ENCODE measurements at regions not wholly inside any gene's neighbourhood (a gene's known extent, or its start where the extent isn't known, plus 50 kb on each side); places are given as distances from the start of the nearest gene placed in this dataset.
A peak's percentile ranks its signal among the peaks of the same experiment; 100 is the strongest.
"Not testable (repeated sequence)": the region's sequence is repeated elsewhere in the genome, so short reads cannot be mapped to it uniquely, and the experiment has no call there.

GRCh38 chr22:25395915-25396314, 168.6 kb upstream of the GRK3 start:
- no peaks in the 10 kb centered on the region for H3K9me3 ChIP-seq (ENCODE audit: low read depth)
- no peak overlapping the region for H3K4me2 ChIP-seq (ENCODE audit: unreplicated experiment)
- no peaks in the 10 kb centered on the region for H3K27me3 ChIP-seq (replicated peaks; ENCODE audit: insufficient read depth)
- no peak overlapping the region for H3K27ac ChIP-seq
- 0 out of 2 replicates have a peak, but pooled peaks cover under 1% of the 10 kb centered on the region for H3F3A ChIP-seq (ENCODE audit: insufficient read depth)
- peaks cover 75% of the 10 kb centered on the region for H3K79me2 ChIP-seq (ENCODE audit: insufficient read depth)
- H3K36me3 ChIP-seq (ENCODE audit: low read depth) = no peaks in the 10 kb centered on the region
- no peak overlapping the region for H3K4me3 ChIP-seq
- whole genome bisulfite sequencing, 2 experiments (ENCODE audit: low coverage in 1 of 2, low lambda C conversion rate in 2 of 2, missing lambda C conversion rate in 2 of 2) = 88 to 89% methylated on average over 3 of the region's 3 CpGs
- 0 out of 2 replicates have a peak, but pooled peaks cover 6% of the 10 kb centered on the region for H4K20me1 ChIP-seq (ENCODE audit: insufficient read depth)
- no peak overlapping the region for H3K9ac ChIP-seq
- no peak for DNase-seq
- no peaks in the 10 kb centered on the region for H3K9me2 ChIP-seq (ENCODE audit: insufficient read depth)
- peaks cover 6% of the 10 kb centered on the region for H3K4me1 ChIP-seq (ENCODE audit: insufficient read depth)
- no peak overlapping the region for H2AFZ ChIP-seq
- no peak for TF ChIP-seq EZH2phosphoT487 (IDR thresholded peaks at IDR 0.05; ENCODE audit: insufficient read depth, low read depth)
- no peak for TF ChIP-seq EZH2 (IDR thresholded peaks at IDR 0.05; ENCODE audit: insufficient read depth, poor library complexity, severe bottlenecking)
- in situ Hi-C loops (cut with MboI) = no loop called here

- Histone ChIP-seq H3K27ac (no peak overlapping the region), H3K9me2 (ENCODE audit: insufficient read depth) (no peaks in the 10 kb centered on the region), H3K4me1 (ENCODE audit: insufficient read depth) (peaks cover 10% of the 10 kb centered on the region), H3K4me2 (ENCODE audit: unreplicated experiment) (no peak overlapping the region), H2AFZ (no peak overlapping the region), H3K9ac (no peak overlapping the region), H3K4me3 (no peak overlapping the region), H4K20me1 (ENCODE audit: insufficient read depth) (0 out of 2 replicates have a peak, but pooled peaks cover 6% of the 10 kb centered on the region), H3F3A (ENCODE audit: insufficient read depth) (peaks cover 7% of the 10 kb centered on the region), H3K36me3 (ENCODE audit: low read depth) (no peaks in the 10 kb centered on the region), H3K79me2 (ENCODE audit: insufficient read depth) (peaks cover 73% of the 10 kb centered on the region), H3K9me3 (ENCODE audit: low read depth) (no peaks in the 10 kb centered on the region), H3K27me3 (replicated peaks; ENCODE audit: insufficient read depth) (no peaks in the 10 kb centered on the region)
- TF ChIP-seq EZH2 (IDR thresholded peaks at IDR 0.05; ENCODE audit: insufficient read depth, poor library complexity, severe bottlenecking) (no peak), EZH2phosphoT487 (IDR thresholded peaks at IDR 0.05; ENCODE audit: insufficient read depth, low read depth) (no peak)
- in situ Hi-C loops (cut with MboI) = no loop called here
- WGBS, 2 experiments (ENCODE audit: low coverage in 1 of 2, low lambda C conversion rate in 2 of 2, missing lambda C conversion rate in 2 of 2) = 90 to 94% methylated on average over 10 of the region's 10 CpGs
- no peak for DNase-seq
These were observed 167.8 kb upstream of the GRK3 start for GRCh38 chr22:25396615-25397200.

- 97% methylated on average over 3 of the region's 3 CpGs for WGBS, 2 experiments (ENCODE audit: low coverage in 1 of 2, low lambda C conversion rate in 2 of 2, missing lambda C conversion rate in 2 of 2)
- Histone ChIP-seq H3K9ac (no peak overlapping the region), H3K36me3 (ENCODE audit: low read depth) (no peaks in the 10 kb centered on the region), H3K4me3 (no peak overlapping the region), H3K27ac (no peak overlapping the region), H3K27me3 (replicated peaks; ENCODE audit: insufficient read depth) (no peaks in the 10 kb centered on the region), H4K20me1 (ENCODE audit: insufficient read depth) (0 out of 2 replicates have a peak, but pooled peaks cover 6% of the 10 kb centered on the region), H3K4me1 (ENCODE audit: insufficient read depth) (peaks cover 11% of the 10 kb centered on the region), H3K9me2 (ENCODE audit: insufficient read depth) (no peaks in the 10 kb centered on the region), H3K4me2 (ENCODE audit: unreplicated experiment) (no peak overlapping the region), H2AFZ (no peak overlapping the region), H3K79me2 (ENCODE audit: insufficient read depth) (peaks cover 73% of the 10 kb centered on the region), H3K9me3 (ENCODE audit: low read depth) (no peaks in the 10 kb centered on the region), H3F3A (ENCODE audit: insufficient read depth) (peaks cover 7% of the 10 kb centered on the region)
- no peak for TF ChIP-seq EZH2phosphoT487 (IDR thresholded peaks at IDR 0.05; ENCODE audit: insufficient read depth, low read depth)
- TF ChIP-seq EZH2 (IDR thresholded peaks at IDR 0.05; ENCODE audit: insufficient read depth, poor library complexity, severe bottlenecking) = no peak
- DNase-seq = no peak
- in situ Hi-C loops (cut with MboI) = no loop called here
These were observed 166.9 kb upstream of the GRK3 start for GRCh38 chr22:25397616-25398015.

GRCh38 chr22:25398591-25399062, 165.8 kb upstream of the GRK3 start:
- peak; percentile 18 for DNase-seq
- H3K4me2 ChIP-seq (ENCODE audit: unreplicated experiment); H3K27me3 ChIP-seq (replicated peaks; ENCODE audit: insufficient read depth); H3K4me3 ChIP-seq; H3K27ac ChIP-seq; H2AFZ ChIP-seq; H3K9me3 ChIP-seq (ENCODE audit: low read depth); H3K36me3 ChIP-seq (ENCODE audit: low read depth); H3K9me2 ChIP-seq (ENCODE audit: insufficient read depth); H3K9ac ChIP-seq; H4K20me1 ChIP-seq (ENCODE audit: insufficient read depth); in situ Hi-C loops (cut with MboI): not testable (repeated sequence)
- Histone ChIP-seq H3F3A (ENCODE audit: insufficient read depth) (peaks cover 12% of the 10 kb centered on the region), H3K79me2 (ENCODE audit: insufficient read depth) (peaks cover 74% of the 10 kb centered on the region), H3K4me1 (ENCODE audit: insufficient read depth) (peaks cover 21% of the 10 kb centered on the region)
- WGBS, 2 experiments (ENCODE audit: low coverage in 1 of 2, low lambda C conversion rate in 2 of 2, missing lambda C conversion rate in 2 of 2) = 95 to 98% methylated on average over 6 of the region's 6 CpGs

All from GM23248 (cell line).